GM18909 (cell line): ENCODE measurements at regions not wholly inside any gene's neighbourhood (a gene's known extent, or its start where the extent isn't known, plus 50 kb on each side); places are given as distances from the start of the nearest gene placed in this dataset.
"Not testable (repeated sequence)": the region's sequence is repeated elsewhere in the genome, so short reads cannot be mapped to it uniquely, and the experiment has no call there.

Source experiments
- ATAC-seq: cut with Tn5 transposase; IDR thresholded peaks from one replicate; pipeline ENCODE4 v1.9.1; 2021; ENCODE audit warnings: mild to moderate bottlenecking; ENCODE audit not compliant: unreplicated experiment, poor library complexity

DNA sequence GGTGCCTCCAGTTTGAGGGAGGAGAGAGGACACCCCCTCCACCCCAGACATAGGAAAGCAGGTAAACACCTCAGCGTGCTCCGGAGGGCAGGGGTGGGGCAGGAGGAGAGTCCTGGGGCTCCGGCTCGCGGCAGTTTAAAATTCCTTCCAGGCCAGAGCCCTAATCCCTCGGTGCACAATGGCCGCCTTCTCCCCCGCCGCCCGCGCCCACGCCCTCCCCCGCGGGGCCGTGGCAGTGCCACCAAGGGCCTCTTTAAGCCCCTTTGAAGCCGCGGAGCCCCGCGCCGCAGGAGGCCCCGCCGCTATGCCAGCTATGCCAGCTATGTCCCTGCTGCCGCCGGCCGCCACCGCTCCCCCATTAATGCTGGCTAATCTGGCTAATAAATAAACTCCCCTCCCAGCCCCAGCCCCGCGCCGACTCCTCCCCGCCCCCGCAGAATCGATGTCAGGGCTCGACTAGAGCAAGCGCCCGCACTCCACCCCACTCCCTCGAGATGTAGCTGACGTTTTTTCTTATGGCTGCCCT, 125.1 kb downstream of the MRPL14 start:
- peak; percentile 21 for ATAC-seq

DNA sequence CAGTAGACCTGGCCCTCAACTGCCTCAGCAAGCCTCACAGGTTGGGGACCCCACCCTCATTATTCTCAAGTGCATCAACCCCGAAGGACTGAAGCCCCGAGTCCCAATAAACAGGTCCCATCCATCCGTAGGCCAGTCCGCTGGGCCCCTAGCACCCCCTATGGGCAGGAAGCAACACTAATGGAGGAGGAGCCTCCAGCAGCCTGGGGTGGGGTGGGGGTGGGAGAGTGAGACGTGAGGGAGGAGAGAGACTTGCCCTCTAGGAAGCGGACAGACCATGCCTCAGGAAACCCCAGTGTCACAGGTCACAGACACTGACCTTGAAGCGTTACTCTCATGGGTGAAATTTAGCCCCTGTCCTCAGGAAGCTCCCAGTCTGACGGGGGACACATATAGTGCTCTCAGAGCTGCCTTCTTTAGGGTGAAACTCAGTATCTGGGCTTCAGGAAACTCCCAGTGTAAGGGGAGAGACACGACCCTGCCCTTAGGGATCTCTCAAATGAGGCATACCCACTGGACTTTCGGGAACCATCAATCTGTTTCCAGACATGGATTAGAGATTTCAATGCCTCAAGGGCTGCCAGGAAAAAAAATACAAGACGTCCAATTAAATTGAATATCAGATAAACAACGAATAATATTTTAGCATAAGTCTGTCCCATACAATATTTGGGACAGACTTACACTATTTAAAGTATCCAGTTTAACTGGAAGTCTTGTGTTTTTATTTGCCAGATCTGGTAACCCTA, 125.8 kb downstream of the MRPL14 start:
- peak; percentile 40 for ATAC-seq

DNA sequence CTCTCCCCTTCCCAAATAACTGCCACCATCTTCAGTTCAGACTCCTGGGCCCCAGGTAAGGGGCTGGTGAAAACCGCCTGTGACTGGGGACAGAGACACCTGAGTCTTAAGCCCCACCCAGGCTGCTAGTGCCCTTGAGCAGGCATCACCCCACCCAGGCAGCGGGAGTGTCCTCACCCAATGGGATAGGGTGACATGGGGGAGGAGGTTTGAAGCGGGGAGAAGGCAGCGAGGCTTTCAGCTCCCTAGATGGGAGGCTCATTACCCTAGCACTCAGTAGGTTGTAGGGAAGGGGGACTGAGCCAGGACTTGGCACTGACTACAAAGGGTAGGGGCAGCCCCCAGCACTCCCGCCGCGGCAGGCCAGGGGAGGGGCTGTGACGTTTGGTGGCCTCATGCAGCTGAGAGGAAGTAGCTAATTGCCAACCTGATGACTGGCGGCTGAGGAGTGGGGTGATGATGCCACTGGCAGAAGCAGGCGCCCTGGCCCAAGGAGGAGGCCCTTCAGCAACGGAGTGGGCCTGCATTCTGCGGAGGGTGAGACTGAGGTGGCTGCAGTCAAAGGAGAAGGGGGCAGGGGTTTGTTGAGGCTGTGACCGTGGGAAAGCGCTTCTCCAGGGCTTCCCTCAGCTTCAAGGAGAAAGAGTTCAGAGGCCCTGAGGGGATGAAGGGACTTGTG, 126.9 kb downstream of the MRPL14 start:
- ATAC-seq: peak; percentile 51

DNA sequence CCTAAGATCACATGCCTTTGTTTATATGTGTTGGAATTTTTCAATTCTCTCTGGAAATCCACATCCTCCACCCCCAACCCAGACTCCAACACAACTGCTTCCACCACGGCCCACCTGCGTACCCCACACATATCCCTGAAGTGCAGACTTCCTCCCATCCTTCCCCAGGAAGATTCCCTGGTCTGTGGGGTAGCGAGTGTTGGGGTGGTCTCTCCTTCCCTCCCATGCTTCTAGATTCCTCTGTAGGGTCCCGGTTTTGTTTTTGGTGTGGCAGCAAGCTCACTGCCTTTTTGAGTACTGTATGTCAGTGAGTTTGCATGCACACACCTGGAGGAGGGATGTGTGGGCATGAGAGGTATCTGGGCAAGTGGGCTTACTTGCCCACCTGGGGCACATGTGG, 127.6 kb downstream of the MRPL14 start:
- no peak for ATAC-seq

DNA sequence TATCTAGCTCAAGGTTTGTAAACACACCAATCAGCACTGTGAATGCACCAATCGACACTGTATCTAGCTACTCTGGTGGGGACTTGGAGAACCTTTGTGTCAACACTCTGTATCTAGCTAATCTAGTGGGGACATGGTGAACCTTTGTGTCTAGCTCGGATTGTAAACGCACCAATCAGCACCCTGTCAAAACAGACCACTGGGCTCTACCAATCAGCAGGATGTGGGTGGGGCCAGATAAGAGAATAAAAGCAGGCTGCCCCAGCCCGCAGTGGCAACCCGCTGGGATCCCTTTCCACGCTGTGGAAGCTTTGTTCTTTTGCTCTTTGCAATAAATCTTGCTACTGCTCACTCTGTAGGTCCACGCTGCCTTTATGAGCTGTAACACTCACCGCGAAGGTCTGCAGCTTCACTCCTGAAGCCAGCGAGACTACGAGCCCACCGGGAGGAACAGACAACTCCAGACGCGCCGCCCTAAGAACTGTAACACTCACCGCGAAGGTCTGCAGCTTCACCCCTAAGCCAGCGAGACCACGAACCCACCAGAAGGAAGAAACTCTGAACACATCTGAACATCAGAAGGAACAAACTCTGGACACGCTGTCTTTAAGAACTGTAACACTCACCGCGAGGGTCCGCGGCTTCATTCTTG, 128.5 kb downstream of the MRPL14 start:
- not testable (repeated sequence) for ATAC-seq

DNA sequence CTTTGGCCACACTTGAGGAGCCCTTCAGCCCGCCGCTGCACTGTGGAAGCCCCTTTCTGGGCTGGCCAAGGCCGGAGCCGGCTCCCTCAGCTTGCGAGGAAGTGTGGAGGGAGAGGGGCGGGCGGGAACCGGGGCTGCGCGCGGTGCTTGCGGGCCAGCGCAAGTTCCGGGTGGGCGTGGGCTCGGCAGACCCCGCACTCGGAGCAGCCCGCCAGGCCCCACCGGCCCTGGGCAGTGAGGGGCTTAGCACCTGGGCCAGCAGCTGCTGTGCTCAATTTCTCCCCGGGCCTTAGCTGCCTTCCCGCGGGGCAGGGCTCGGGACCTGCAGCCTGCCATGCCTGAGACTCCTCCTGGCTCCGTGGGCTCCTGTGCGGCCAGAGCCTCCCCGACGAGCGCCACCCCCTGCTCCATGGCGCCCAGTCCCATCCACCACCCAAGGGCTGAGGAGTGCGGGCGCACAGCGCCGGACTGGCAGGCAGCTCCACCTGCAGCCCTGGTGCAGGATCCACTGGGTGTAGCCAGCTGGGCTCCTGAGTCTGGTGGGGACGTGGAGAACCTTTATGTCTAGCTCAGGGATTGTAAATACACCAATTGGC, 129.2 kb downstream of the MRPL14 start:
- ATAC-seq: not testable (repeated sequence)

DNA sequence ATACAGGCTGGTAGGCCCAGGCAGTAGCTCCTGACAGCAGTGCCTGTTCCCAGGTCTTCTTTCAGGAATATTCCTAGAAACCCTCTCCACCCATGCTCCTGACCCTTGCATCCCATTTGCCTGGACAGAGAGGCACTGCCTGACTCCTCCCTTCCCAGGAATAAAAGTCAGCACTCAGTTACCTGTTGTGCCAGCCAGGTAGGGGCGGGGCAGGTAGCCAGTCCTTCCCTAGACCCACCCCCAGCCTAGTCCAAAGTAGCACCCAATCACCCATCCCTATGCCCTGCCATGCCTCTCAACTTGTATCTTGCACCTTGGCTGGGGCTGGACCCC, 129.9 kb downstream of the MRPL14 start:
- no peak for ATAC-seq

DNA sequence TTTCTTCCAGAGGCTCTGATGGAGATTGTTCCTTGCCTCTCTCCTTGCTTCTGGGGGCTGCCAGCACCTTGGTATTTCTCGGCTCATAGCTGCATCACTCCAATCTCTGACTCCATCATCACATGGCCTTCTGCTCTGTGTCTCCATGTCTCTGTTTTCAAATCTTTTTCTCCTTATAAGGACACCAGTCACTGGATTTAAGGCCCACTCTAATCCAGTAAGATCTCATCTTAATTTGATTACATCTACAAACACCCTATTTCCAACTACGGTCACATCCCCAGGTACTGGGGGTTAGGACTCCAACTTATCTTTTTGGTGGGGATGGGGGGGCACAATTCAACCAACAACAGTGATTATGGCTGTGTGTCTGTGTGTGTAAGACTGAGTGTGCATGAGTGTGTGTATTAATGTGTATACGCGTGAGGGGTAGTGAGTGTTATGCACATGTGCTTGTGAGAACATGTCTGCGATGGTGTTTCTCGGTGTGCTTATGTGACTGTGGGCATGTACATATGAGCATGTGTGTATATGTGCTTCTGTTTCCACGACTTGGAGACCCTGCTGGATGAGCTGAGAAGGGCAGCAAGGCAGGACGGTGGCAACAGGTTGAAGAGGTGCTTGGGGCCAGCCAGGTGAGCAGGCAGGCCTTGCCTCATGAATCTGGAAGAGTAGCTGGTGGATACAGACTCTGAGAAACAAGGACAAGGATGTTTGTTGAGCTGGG, 130.5 kb downstream of the MRPL14 start:
- ATAC-seq: no peak

DNA sequence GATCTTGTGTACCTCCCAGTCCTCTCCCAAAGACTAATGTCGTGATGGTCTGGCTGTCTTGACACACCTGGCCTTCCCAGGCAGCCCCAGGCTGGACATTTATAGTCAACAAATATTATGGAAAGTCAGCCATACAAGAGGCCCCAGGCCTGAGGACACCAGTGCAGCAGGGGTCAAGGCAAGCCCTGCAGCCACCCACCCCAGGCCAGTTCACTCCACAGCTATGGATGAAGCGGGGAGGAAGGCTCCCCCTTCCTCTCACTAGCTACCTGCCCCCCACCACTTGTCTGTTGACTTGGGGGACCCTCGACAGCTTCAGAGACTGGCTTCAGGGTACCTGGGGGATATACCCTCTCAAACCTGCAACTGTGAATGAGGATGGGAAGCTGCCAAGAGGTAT, 132.1 kb downstream of the MRPL14 start:
- ATAC-seq: no peak

DNA sequence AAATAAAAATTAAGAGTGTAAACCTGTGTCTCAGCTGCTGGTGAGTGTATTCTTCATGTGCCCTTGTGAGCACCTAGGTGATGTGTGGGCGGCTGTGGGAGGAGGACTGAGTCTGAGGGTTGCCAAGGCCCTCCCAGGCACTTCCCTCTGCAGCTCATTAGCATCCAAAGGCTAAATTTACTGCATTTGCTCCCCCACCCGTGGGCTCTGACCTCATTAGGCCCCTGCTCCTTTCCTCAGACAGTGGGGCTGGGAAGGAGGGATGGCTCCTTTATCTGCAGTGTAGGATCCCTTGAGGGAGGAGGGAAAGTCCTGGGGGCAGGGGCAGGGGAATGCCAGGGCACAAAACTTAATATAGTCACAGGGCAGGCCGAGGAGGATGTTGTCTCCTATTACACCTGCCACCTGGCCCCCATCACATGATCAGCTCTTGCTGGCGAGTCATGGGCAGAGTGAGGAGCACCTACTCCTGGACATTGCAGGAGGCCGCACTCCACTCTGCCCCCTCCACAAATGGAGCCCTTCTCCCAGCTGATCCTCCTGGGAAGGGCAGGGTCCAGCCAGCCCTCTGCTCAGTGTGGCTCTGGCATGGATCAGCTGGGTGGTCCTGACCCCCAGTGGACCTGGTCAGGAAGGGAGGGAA, 133.2 kb downstream of the MRPL14 start:
- ATAC-seq: no peak

DNA sequence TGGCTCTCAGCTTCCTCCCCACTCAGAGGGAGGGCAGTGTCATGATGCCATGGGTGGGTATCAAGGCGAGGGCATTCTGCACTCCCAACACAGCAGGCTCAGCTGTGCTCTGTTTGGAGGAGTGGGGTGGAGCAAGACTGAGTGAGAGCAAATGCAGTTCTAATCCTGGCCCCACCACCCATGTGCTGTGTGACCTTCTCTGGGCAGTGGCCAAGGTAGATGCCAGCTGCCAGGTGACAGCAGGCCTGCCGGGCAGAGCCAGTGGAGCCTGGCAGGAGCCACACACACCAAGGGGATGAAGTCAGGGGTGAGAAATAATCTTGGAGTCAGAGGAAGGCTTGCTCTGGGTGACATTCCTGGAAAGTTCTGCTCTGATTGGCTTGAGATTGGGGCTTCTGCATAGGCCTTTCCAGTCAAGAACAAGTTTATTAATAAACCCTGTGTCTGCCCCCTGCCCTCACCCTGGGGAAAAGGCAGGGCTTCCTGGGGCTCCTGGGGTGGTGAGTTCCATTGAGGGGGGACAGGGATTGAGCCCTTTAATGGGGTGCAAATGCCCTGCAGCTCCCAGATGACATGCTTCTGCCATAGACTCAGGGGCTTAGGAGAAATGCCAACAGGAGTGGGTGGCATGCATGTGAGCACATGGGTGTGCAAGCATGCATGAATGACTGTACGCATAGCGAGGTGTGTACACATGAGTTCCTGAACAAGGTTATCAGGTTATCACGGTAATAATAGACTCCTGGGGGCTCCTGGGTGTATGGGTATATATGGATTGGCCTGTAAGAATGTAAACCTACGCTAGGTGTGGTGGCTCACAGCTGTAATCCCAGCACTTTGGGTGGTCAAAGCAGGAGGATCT, 134.2 kb downstream of the MRPL14 start:
- no peak for ATAC-seq

DNA sequence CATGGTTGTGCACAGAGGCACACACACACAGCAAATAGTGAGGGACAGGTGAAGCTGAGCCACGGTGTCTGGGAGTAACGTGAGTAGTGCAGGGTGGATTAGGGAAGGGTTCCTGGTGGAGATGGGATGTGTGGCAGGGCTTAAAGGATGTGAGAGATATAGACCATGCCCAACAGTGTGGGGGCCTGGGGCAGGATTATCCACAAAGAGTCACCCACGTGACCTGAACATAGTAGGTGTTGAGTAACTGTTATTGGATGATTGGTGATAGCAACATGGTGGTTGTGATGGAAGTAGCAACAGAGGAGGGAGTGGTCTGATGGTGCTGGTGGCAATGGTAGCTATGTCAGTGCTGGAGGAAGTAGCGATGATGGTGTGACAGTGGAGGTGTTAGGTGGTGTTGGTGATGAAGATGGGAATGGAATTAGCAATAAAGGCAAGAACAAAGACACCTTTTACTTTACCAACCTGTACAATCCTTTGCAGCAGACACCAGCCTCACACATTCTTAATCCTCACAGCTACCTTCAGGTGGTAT, 135.1 kb downstream of the MRPL14 start:
- ATAC-seq: no peak

DNA sequence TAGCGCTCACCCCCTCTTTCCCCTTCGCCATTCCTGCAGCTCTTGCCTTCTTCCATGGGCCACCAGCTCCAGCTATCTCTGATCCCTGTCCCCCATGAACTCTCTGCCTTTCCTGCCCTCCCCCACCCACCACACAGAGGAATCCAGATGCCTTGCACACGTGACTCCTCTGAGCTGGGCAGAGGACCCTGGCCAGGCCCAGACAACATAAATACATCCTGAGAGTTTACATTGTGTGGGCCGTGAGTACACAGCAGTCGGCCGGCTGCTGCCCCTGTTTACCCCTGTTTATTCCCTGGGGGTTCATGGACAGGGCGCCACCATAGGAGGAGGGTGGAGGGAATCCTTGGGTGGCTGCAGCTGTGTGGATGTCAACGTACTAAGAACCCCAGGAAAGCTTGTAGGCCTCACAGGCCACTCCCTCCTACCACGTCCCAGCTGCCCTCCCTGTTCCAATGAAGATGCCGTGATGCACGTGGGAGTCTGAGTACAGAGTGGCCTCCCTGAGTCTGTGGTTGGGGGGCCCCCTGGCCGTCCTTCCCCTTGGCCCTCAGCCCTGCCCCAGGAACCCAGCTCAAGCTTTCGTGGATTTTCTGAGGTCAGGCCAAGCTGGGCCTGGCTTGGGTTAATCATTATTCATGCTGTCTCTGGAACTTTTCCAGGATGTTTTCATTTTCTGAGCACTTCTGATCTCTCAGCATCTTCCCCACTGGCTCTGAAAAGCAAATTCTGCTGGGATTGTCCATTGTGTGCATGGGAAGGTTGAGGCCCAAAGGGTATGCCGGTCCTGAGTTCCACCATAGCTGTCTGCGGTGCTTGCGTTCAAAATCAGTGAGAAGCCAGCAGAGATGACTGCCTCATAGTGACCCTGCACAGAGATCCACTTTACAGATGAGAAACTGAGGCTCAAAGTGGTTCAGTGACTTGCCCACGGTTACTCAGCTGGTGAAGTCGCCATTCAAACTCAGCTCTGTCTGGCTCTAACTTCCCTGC, 136.3 kb downstream of the MRPL14 start:
- ATAC-seq: no peak

DNA sequence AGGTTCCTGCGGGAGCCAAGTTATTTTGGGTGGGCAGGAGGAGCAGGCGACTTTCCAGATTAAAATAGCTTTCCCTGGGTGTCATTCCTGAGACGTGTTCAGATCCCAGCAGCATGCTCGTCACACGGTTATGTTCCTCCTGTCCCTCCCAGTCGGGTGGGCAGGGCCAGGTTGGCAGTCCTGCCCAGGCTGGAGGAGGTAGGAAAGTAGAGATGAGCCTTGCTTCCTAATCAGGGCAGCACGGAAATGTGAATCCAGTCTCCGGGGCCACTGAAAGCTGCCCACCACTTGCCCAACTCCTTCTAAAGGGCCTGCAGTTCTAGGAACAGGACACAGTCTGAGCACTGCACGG, 137.0 kb downstream of the MRPL14 start:
- ATAC-seq: no peak

DNA sequence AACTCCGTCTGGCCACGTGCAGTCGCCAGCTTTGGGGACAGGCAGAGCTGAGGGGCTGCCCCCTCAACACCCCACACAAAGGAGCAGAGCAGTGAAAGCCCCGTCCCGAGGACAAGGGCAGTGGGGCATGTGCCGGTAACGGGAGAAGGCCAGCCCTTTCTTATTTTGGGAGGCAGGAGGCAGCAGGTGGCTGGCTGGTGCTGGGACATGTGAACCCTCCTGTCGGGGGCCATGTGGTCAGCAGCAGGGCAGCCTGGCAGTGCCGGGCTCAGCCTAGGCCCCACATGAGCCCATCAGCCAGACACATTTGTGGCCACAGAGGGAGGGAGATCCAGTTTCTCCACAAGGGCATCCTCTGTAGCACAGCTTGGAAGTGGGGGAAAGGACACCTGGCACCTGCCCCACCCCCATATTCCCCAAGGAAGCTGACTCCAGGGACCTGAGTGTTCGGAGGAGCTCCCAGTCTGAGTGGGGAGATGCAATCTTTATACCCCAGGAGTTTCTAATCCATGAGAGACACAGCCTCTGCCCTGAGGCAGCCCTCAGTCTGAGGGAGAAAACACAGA, 137.6 kb downstream of the MRPL14 start:
- ATAC-seq: no peak

DNA sequence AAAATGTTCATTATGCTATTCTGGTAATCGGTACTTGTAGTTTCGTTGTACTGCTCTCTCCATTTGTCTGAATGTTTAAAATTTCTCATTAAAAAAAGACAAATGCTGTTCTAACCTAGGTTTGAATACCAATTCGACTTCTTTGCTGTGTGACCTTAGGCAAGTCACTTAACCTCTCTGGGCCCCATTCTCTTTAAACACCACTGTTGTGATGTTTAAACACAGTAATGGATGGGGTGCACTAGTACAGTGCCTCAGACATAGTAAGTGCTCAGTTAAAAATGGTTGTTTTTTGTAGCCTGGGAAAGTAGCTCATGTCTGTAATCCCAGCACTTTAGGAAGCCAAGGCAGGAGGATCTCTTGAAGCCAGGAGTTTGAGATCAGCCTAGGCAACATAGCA, 138.5 kb downstream of the MRPL14 start:
- ATAC-seq: no peak

DNA sequence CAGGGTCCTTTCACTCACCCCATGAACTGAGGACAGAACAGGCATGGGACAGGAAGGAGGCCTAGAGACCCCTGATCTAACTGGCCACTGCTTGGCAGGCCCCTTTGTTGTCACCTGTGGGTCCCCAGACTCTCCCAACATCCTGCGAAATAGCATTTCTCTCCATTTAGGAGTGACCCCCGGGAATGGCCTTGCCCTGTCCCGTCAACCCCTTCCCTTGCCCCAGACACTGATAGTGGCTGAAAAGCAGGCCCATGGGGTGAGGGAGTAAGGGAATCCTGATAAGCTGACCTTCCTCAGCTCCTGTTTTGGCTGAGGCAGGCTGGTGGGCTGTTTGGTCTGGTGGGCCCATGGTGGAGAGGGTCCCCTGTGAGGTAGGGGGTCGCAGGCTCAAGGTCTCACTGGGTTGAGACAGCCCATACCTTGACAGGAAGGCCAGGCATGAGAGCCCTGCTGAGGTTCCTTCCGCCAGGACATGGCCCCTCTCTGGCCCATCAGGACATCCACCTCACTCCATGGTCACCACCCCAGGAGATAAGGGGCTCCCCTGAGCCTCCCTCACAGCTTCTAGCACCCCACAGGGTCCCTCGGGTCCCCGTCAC, 139.3 kb downstream of the MRPL14 start:
- ATAC-seq: no peak
